ENCODE measurements at regions not wholly inside any gene's neighbourhood (a gene's known extent, or its start where the extent isn't known, plus 50 kb on each side); places are given as distances from the start of the nearest gene placed in this dataset.

DNA sequence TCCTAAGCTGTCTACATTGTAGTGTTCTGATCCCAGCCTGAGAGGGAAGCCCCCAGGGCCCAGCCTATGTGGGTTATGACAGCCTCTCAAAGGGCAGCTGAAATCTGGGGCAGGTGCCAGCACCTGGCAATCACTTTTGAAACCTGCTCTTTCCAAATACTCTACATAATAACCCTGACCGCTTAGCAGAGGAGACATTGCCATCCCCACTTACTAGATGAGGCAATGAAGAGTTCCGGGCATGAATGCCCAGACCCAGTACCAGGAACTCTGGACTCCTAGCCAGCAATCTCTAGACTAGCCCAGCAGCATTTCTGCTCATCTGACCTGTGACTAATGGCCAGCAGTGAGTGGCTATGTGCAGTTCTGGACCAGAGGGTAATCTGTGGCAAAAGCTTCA lies 412.4 kb upstream of the CADM1 start:
- Histone ChIP-seq H3K27ac (no peak overlapping the region), H3K9me3 (no peaks in the 10 kb centered on the region), H3K36me3 (no peaks in the 10 kb centered on the region), H3K4me1 (peaks cover 0 to 2% of the 10 kb centered on the region in 2 donors), H3K4me3 (no peak overlapping the region), H3K27me3 (peaks cover 0 to 3% (median 0%) of the 10 kb centered on the region in 3 donors)
- ATAC-seq (no peak), DNase-seq (no peak)
- no peak for TF ChIP-seq POLR2A (IDR thresholded peaks at IDR 0.05)
- TF ChIP-seq, protein P1, sequence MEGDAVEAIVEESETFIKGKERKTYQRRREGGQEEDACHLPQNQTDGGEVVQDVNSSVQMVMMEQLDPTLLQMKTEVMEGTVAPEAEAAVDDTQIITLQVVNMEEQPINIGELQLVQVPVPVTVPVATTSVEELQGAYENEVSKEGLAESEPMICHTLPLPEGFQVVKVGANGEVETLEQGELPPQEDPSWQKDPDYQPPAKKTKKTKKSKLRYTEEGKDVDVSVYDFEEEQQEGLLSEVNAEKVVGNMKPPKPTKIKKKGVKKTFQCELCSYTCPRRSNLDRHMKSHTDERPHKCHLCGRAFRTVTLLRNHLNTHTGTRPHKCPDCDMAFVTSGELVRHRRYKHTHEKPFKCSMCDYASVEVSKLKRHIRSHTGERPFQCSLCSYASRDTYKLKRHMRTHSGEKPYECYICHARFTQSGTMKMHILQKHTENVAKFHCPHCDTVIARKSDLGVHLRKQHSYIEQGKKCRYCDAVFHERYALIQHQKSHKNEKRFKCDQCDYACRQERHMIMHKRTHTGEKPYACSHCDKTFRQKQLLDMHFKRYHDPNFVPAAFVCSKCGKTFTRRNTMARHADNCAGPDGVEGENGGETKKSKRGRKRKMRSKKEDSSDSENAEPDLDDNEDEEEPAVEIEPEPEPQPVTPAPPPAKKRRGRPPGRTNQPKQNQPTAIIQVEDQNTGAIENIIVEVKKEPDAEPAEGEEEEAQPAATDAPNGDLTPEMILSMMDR (IDR thresholded peaks at IDR 0.05 in 4 of 5, conservative IDR thresholded peaks at IDR 0.05 in 1 of 5), result no peak
- intact Hi-C loops (cut with DNase I; ENCODE audit: low total_unique reads), result no loop called here
- in situ Hi-C loops (cut with MboI; ENCODE audit: low sequenced_read_pairs in 4 of 4), result no loop called here

DNA sequence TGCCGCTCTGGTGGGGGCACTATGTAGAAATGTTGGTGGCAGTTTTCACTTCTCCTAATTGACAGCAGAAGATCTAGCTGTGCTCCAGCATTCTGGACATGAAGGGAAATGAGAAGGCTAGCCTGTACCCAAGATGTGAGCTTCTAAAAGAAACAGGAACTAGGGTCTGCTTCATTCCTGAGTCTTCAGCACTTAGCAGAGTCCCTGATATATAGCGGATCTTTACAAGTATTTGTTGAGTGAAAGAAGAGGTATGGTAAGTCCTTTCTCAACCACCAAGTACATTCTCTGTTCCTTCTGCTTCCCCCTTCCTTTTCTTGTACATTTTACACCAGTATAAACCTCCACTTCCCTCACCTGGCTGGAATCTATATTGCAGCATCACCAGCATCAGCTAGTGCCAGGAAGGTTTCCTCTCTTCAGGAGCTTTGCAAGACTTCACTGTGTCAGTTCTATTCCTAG lies 408.3 kb upstream of the CADM1 start:
- Histone ChIP-seq H3K36me3 (no peaks in the 10 kb centered on the region), H3K4me3 (no peak overlapping the region), H3K4me1 (peaks cover 0 to 4% of the 10 kb centered on the region in 2 donors), H3K27ac (no peak overlapping the region), H3K27me3 (peaks cover 0 to 4% (median 0%) of the 10 kb centered on the region in 3 donors), H3K9me3 (no peaks in the 10 kb centered on the region)
- ATAC-seq (no peak), DNase-seq (no peak)
- TF ChIP-seq POLR2A (IDR thresholded peaks at IDR 0.05), result no peak
- TF ChIP-seq, protein P1 (IDR thresholded peaks at IDR 0.05 in 4 of 5, conservative IDR thresholded peaks at IDR 0.05 in 1 of 5), result peak in 1 of 5 experiments; percentile 16
- intact Hi-C loops (cut with DNase I; ENCODE audit: low total_unique reads), result no loop called here
- in situ Hi-C loops (cut with MboI; ENCODE audit: low sequenced_read_pairs in 4 of 4), result no loop called here

DNA sequence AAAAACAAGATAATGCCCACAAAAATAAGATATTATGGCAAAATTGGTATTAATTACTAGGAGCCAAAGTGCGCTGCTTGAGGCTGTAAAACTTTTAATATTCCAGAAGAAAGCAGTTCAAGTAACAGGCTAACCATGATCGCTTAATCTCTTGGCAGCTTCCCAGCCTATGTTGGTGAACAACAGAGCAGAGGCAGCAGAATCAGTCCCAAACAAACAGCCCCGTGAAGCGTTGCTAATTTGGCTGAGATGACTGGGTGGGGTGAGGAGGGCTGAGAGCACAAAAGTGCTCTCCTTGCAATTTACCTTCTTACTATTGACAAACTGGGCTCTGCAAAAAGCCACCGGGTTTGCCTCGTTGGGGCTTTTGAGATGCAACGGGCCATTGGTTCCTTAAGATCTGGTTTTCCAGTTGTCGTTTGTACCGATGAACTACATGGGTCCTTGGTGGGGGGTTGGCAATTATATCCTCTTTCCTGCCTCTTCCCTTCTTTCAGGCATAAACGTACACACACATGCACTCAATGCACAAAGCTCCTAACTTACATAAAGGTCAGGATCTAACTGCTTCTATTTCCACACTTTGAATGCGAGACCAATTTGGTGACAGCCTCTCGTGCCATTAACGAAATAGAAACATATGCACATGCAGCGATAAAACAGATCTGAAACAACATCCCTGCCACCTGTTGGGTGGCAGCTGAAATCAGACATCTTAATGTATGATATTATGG lies 407.6 kb upstream of the CADM1 start:
- H3K27me3 ChIP-seq, result peaks cover 0 to 5% (median 0%) of the 10 kb centered on the region in 3 donors
- H3K27ac ChIP-seq, result no peak overlapping the region
- H3K9me3 ChIP-seq, result no peaks in the 10 kb centered on the region
- in situ Hi-C loops (cut with MboI; ENCODE audit: low sequenced_read_pairs in 4 of 4), result no loop called here
- intact Hi-C loops (cut with DNase I; ENCODE audit: low total_unique reads), result no loop called here
- ATAC-seq (no peak), DNase-seq (no peak)
- peaks cover 0 to 4% of the 10 kb centered on the region in 2 donors for H3K4me1 ChIP-seq
- no peak for TF ChIP-seq POLR2A (IDR thresholded peaks at IDR 0.05)
- TF ChIP-seq, protein P1 (IDR thresholded peaks at IDR 0.05 in 4 of 5, conservative IDR thresholded peaks at IDR 0.05 in 1 of 5), result no peak
- H3K4me3 ChIP-seq, result no peak overlapping the region
- H3K36me3 ChIP-seq, result no peaks in the 10 kb centered on the region

DNA sequence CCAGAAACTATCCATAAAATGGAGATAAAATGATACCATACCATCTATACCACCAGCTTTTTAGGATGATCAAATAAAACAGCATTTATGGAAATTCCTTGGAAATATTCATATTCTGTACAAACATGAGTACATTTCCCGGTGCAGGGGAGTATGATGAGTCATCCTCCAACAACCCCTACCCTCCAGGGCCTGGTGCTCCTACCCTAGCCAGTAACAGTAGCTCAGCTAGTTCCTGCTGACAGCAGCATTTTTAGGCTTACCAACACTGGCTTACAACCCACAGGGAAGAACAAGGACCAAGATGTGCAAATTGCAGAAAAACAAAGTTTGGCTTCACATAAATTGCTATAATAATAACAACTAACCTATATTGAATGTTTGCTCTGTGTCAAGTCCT lies 406.2 kb upstream of the CADM1 start:
- Histone ChIP-seq H3K27me3 (peaks cover 0 to 5% (median 0%) of the 10 kb centered on the region in 3 donors), H3K36me3 (no peaks in the 10 kb centered on the region), H3K4me1 (peaks cover 0 to 4% of the 10 kb centered on the region in 2 donors), H3K9me3 (no peaks in the 10 kb centered on the region), H3K27ac (no peak overlapping the region), H3K4me3 (no peak overlapping the region)
- no peak for DNase-seq
- in situ Hi-C loops (cut with MboI; ENCODE audit: low sequenced_read_pairs in 4 of 4) (no loop called here), intact Hi-C loops (cut with DNase I; ENCODE audit: low total_unique reads) (no loop called here)
- no peak for ATAC-seq
- no peak for TF ChIP-seq POLR2A (IDR thresholded peaks at IDR 0.05)
- TF ChIP-seq, protein P1 (IDR thresholded peaks at IDR 0.05 in 4 of 5, conservative IDR thresholded peaks at IDR 0.05 in 1 of 5), result no peak

Measured in gastrocnemius medialis (tissue), 4 donors.